NB4 (cell line): ENCODE measurements at regions not wholly inside any gene's neighbourhood (a gene's known extent, or its start where the extent isn't known, plus 50 kb on each side); places are given as distances from the start of the nearest gene placed in this dataset.

ENCODE experiments used
- TF ChIP-seq, protein P1 (sequence below): IDR thresholded peaks from 2 replicates; pipeline ENCODE4 v1.6.1; 2011; ENCODE audit warnings: low read depth, low read length
- TF ChIP-seq, protein P2 (sequence below): IDR thresholded peaks from one replicate; pipeline ENCODE4 v1.5.1; 2012; ENCODE audit warnings: low read depth, low read length

DNA sequence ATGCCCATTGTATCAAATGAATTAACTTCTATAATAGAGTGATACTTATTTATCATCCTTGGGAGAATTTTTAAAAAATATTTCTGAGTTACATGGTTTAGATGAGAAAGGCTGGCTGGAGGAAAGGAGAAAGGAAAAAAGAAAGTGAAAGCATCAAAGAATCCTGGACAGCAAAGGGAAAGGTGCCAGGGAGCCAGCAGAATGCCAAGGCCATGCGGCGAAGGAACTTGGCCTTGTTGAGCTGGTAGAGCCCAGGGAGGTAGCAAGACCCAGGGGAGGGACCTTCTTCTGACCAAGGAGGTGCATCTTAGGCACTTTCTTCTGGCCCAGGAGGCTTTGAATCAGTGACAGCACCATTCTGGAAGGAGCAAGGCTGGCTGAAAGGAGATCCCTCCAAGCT lies 240.5 kb downstream of the ENC1 start:
- TF ChIP-seq, protein P1, sequence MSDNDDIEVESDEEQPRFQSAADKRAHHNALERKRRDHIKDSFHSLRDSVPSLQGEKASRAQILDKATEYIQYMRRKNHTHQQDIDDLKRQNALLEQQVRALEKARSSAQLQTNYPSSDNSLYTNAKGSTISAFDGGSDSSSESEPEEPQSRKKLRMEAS, result no peak
- TF ChIP-seq, protein P2, sequence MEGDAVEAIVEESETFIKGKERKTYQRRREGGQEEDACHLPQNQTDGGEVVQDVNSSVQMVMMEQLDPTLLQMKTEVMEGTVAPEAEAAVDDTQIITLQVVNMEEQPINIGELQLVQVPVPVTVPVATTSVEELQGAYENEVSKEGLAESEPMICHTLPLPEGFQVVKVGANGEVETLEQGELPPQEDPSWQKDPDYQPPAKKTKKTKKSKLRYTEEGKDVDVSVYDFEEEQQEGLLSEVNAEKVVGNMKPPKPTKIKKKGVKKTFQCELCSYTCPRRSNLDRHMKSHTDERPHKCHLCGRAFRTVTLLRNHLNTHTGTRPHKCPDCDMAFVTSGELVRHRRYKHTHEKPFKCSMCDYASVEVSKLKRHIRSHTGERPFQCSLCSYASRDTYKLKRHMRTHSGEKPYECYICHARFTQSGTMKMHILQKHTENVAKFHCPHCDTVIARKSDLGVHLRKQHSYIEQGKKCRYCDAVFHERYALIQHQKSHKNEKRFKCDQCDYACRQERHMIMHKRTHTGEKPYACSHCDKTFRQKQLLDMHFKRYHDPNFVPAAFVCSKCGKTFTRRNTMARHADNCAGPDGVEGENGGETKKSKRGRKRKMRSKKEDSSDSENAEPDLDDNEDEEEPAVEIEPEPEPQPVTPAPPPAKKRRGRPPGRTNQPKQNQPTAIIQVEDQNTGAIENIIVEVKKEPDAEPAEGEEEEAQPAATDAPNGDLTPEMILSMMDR, result no peak
